Activated CD4-positive, alpha-beta T cell treated with anti-CD3 and anti-CD28 coated beads, Interleukin-2, amount 10 ng/mL, durations not matched to agents 7 days and 5 days (primary cell): ENCODE measurements at regions not wholly inside any gene's neighbourhood (a gene's known extent, or its start where the extent isn't known, plus 50 kb on each side); places are given as distances from the start of the nearest gene placed in this dataset.
A peak's percentile ranks its signal among the peaks of the same experiment; 100 is the strongest.
"Not testable (repeated sequence)": the region's sequence is repeated elsewhere in the genome, so short reads cannot be mapped to it uniquely, and the experiment has no call there.

Experiments used
- CTCF ChIA-PET: fragments of 350-600 bp; sonication (Branson Sonifier 250); formaldehyde crosslinking; loops from one replicate; lab custom pipeline; 2021; ENCODE audit warnings: antibody characterized with exemption; lab: Charles Lee
- POLR2A ChIA-PET: fragments of 350-600 bp; sonication (Branson Sonifier 250); formaldehyde crosslinking; loops from one replicate; lab custom pipeline; 2021; ENCODE audit warnings: antibody characterized with exemption; lab: Charles Lee
- DNase-seq: peaks from one replicate; pipeline ENCODE4 v3.0.0-alpha.2; 2020
- H3K27ac Mint-ChIP-seq: one replicate; pipeline ENCODE4 v1.8.0; 2021; ENCODE audit warnings: mild to moderate bottlenecking, moderate library complexity, mixed read lengths
- H3K27me3 Mint-ChIP-seq: one replicate; pipeline ENCODE4 v1.8.0; 2021; ENCODE audit warnings: mixed read lengths
- H3K36me3 Mint-ChIP-seq: one replicate; pipeline ENCODE4 v1.8.0; 2021; ENCODE audit warnings: low read depth, mixed read lengths
- H3K4me1 Mint-ChIP-seq: one replicate; pipeline ENCODE4 v1.8.0; 2021; ENCODE audit warnings: mixed read lengths
- H3K4me3 Mint-ChIP-seq: one replicate; pipeline ENCODE4 v1.8.0; 2021; ENCODE audit warnings: mild to moderate bottlenecking, moderate library complexity, mixed read lengths
- H3K9me3 Mint-ChIP-seq: one replicate; pipeline ENCODE4 v1.8.0; 2021; ENCODE audit warnings: mixed read lengths

- Mint-ChIP-seq H3K4me1 (no peaks in the 10 kb centered on the region), H3K36me3 (no peaks in the 10 kb centered on the region), H3K27me3 (no peaks in the 10 kb centered on the region), H3K27ac (no peak overlapping the region), H3K9me3 (no peaks in the 10 kb centered on the region), H3K4me3 (no peak overlapping the region)
- DNase-seq: no peak
- CTCF ChIA-PET: no interaction called here
- POLR2A ChIA-PET: no interaction called here
Measured at GRCh38 chr4:81589262-81589661, 117.6 kb upstream of the RASGEF1B start.

DNA sequence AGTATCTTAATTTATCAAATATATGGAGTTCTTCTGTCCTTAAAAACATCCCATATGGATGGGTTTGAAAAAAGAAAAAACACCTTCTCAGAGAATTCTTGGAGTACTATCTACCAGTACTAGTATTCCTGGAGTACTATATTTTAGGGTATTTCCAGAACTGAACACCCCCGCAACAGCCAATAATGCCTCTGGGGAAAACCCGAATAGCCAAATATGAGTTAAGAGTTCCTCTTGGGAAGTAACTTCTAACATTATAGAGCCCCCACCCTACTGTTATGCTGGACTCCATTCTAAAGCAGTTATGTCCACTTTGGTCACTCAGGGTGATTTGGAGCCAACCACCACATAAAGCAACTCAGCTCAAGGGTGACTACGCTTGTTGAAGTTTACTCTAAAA lies 115.0 kb upstream of the RASGEF1B start:
- no peaks in the 10 kb centered on the region for H3K9me3 Mint-ChIP-seq
- no peaks in the 10 kb centered on the region for H3K27me3 Mint-ChIP-seq
- no peak for DNase-seq
- no peaks in the 10 kb centered on the region for H3K36me3 Mint-ChIP-seq
- H3K27ac Mint-ChIP-seq: no peak overlapping the region
- CTCF ChIA-PET: interaction anchor here (0.9 kb wide), 1 partner anchor 13 kb away, joined by 3 read pairs; no protein-coding TSS in a partner anchor
- no peak overlapping the region for H3K4me3 Mint-ChIP-seq
- H3K4me1 Mint-ChIP-seq: no peaks in the 10 kb centered on the region
- POLR2A ChIA-PET: no interaction called here

DNA sequence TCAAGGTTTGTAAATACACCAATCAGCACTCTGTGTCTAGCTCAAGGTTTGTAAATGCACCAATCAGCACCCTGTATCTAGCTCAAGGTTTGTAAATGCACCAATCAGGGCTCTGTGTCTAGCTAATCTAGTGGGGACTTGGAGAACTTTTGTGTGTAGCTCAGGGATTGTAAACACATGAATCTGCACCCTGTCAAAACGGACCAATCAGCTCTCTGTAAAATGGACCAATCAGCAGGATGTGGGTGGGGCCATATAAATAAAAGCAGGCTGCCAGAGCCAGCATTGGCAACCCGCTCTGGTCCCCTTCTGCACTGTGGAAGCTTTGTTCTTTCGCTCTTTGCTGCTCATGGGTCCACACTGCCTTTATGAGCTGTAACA lies 109.3 kb upstream of the RASGEF1B start:
- CTCF ChIA-PET: interaction anchor here (0.8 kb wide), 1 partner anchor 16 kb away, joined by 3 read pairs; no protein-coding TSS in a partner anchor
- H3K27me3 Mint-ChIP-seq, POLR2A ChIA-PET, H3K4me3 Mint-ChIP-seq, DNase-seq, H3K9me3 Mint-ChIP-seq, H3K27ac Mint-ChIP-seq, H3K36me3 Mint-ChIP-seq, H3K4me1 Mint-ChIP-seq: not testable (repeated sequence)

GRCh38 chr4:81580346-81580993 lies 108.8 kb upstream of the RASGEF1B start:
- ChIA-PET CTCF (interaction anchor here (0.8 kb wide), 1 partner anchor 16 kb away, joined by 3 read pairs; no protein-coding TSS in a partner anchor), POLR2A (no interaction called here)
- H3K4me3 Mint-ChIP-seq: no peak overlapping the region
- DNase-seq: no peak
- peaks cover 2% of the 10 kb centered on the region for H3K27me3 Mint-ChIP-seq
- H3K4me1 Mint-ChIP-seq: no peaks in the 10 kb centered on the region
- H3K27ac Mint-ChIP-seq: no peak overlapping the region
- no peaks in the 10 kb centered on the region for H3K9me3 Mint-ChIP-seq
- H3K36me3 Mint-ChIP-seq: no peaks in the 10 kb centered on the region

DNA sequence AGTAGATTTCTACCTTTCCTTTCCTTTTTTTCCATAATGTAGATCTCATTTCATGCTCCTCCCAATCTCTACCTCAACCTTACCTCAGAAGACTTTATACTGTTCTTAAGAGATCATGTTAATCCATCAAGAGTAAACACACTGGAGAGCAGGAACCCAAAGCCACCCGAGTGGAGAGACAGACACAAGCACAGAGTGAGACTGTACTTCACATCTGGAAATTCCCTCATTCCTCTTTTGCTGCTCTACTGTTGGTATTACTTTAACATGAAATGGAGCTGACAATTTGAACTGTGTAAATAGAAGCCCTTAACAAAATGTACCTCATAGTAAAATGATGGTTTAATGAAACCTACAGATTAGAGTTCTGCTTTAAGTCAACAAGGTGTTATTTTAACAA lies 105.7 kb upstream of the RASGEF1B start:
- Mint-ChIP-seq H3K27me3 (peaks cover 2% of the 10 kb centered on the region), H3K4me1 (no peaks in the 10 kb centered on the region), H3K36me3 (no peaks in the 10 kb centered on the region), H3K27ac (no peak overlapping the region), H3K4me3 (no peak overlapping the region), H3K9me3 (no peaks in the 10 kb centered on the region)
- POLR2A ChIA-PET: no interaction called here
- no peak for DNase-seq
- CTCF ChIA-PET: interaction anchor here (1.0 to 1.4 kb wide), 2 partner anchors 36 to 56 kb away, joined by 3 read pairs; no protein-coding TSS in a partner anchor

GRCh38 chr4:81574991-81575390 lies 103.3 kb upstream of the RASGEF1B start:
- POLR2A ChIA-PET: no interaction called here
- H3K27me3 Mint-ChIP-seq: peaks cover 2% of the 10 kb centered on the region
- no peaks in the 10 kb centered on the region for H3K9me3 Mint-ChIP-seq
- H3K4me3 Mint-ChIP-seq: no peak overlapping the region
- DNase-seq: no peak
- no peaks in the 10 kb centered on the region for H3K36me3 Mint-ChIP-seq
- CTCF ChIA-PET: interaction anchor here (1.2 kb wide), 1 partner anchor 13 kb away, joined by 4 read pairs; no protein-coding TSS in a partner anchor
- H3K27ac Mint-ChIP-seq: no peak overlapping the region
- H3K4me1 Mint-ChIP-seq: no peaks in the 10 kb centered on the region

DNA sequence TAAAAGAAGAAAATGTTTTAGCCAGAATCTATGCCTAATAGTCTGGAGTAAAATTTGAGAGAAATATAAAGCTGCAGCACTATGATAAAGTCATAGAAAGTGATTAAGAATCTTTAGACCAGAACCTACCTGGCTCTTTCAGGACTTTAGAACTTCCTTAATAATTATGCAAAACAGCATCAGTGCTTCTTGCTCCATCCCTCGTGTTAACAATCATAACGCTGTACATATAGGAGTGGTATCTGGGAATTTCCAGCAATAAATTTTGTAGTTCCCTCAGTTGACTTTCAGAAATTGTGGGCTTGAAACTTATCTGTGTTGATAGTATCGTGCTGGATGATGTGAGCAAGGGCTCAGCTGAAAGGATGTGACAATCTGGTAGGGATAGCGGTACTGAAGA lies 102.1 kb upstream of the RASGEF1B start:
- ChIA-PET CTCF (no interaction called here), POLR2A (no interaction called here)

GRCh38 chr4:81572402-81572801 lies 100.7 kb upstream of the RASGEF1B start:
- no peak overlapping the region for H3K27ac Mint-ChIP-seq
- no peak for DNase-seq
- H3K4me1 Mint-ChIP-seq: no peaks in the 10 kb centered on the region
- H3K27me3 Mint-ChIP-seq: peaks cover 2% of the 10 kb centered on the region
- POLR2A ChIA-PET: no interaction called here
- no peaks in the 10 kb centered on the region for H3K9me3 Mint-ChIP-seq
- no peaks in the 10 kb centered on the region for H3K36me3 Mint-ChIP-seq
- CTCF ChIA-PET: interaction anchor here (1.1 kb wide), 1 partner anchor 9 kb away, joined by 3 read pairs; no protein-coding TSS in a partner anchor
- H3K4me3 Mint-ChIP-seq: no peak overlapping the region

More for the DNA sequence above, 102.1 kb upstream of the RASGEF1B start:
- no peaks in the 10 kb centered on the region for H3K36me3 Mint-ChIP-seq
- no peaks in the 10 kb centered on the region for H3K4me1 Mint-ChIP-seq
- H3K4me3 Mint-ChIP-seq: no peak overlapping the region
- H3K9me3 Mint-ChIP-seq: no peaks in the 10 kb centered on the region
- DNase-seq: no peak
- peaks cover 2% of the 10 kb centered on the region for H3K27me3 Mint-ChIP-seq
- H3K27ac Mint-ChIP-seq: no peak overlapping the region

DNA sequence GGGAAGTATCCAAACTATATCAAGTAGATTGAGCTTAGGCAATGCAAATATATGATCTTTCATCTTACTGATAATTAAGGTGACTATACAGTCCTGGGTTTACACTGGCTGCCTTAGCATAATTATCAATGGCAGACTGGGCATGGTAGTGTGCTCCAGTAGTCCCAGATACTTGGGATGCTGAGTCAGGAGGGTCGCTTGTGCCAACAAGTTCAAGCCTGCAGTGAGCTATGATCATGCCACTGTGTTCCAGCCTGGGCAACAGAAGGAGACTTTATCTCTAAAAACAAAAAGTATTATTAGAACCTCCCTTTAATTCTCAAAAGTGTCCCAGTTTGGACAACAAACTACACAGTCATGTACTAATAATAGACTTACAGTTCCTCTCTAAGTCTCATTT lies 99.4 kb upstream of the RASGEF1B start:
- H3K27ac Mint-ChIP-seq: no peak overlapping the region
- POLR2A ChIA-PET: no interaction called here
- no peaks in the 10 kb centered on the region for H3K27me3 Mint-ChIP-seq

GRCh38 chr4:81566161-81566591 lies 94.5 kb upstream of the RASGEF1B start:
- H3K27ac Mint-ChIP-seq: no peak overlapping the region
- DNase-seq: no peak
- peaks cover 2% of the 10 kb centered on the region for H3K9me3 Mint-ChIP-seq
- peaks cover 13% of the 10 kb centered on the region for H3K4me1 Mint-ChIP-seq
- ChIA-PET CTCF (no interaction called here), POLR2A (no interaction called here)
- no peaks in the 10 kb centered on the region for H3K36me3 Mint-ChIP-seq
- no peaks in the 10 kb centered on the region for H3K27me3 Mint-ChIP-seq
- H3K4me3 Mint-ChIP-seq: no peak overlapping the region

More for the DNA sequence above, 99.4 kb upstream of the RASGEF1B start:
- DNase-seq: no peak
- Mint-ChIP-seq H3K36me3 (no peaks in the 10 kb centered on the region), H3K4me3 (no peak overlapping the region), H3K9me3 (no peaks in the 10 kb centered on the region), H3K4me1 (no peaks in the 10 kb centered on the region)
- CTCF ChIA-PET: interaction anchor here (1.3 kb wide), 1 partner anchor 23 kb away, joined by 3 read pairs; no protein-coding TSS in a partner anchor

- Mint-ChIP-seq H3K4me1 (peaks cover 13% of the 10 kb centered on the region), H3K4me3 (no peak overlapping the region), H3K27me3 (no peaks in the 10 kb centered on the region), H3K27ac (no peak overlapping the region), H3K9me3 (peaks cover 2% of the 10 kb centered on the region), H3K36me3 (no peaks in the 10 kb centered on the region)
- CTCF ChIA-PET: interaction anchor here (0.5 kb wide), 1 partner anchor 16 kb away, joined by 3 read pairs; no protein-coding TSS in a partner anchor
- DNase-seq: no peak
- POLR2A ChIA-PET: no interaction called here
Measured at GRCh38 chr4:81565142-81565870, 93.6 kb upstream of the RASGEF1B start.

DNA sequence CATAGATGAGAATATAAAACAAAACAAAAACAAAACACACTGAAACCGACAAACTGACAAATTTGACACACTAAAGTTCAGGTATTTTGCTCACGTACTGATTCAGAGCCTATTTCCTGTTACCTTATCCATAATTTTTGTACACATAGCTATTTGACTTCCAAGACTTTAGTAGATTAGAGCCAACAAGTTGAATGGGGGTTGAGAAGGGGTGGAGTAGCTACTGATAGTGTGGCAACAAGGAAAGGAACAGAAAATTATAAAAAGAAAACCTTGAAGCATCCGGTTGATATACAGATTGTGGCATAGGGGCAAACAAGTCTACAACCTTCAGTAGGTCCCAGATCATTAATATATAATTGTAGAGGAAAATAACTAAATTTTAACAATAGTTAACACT lies 92.3 kb upstream of the RASGEF1B start:
- H3K27me3 Mint-ChIP-seq: no peaks in the 10 kb centered on the region
- H3K9me3 Mint-ChIP-seq: peaks cover 2% of the 10 kb centered on the region
- no peak for DNase-seq
- CTCF ChIA-PET: interaction anchor here (0.6 to 1.3 kb wide), 3 partner anchors 92 to 269 kb away, joined by 3 to 4 read pairs (median 3); partner anchors contain the start of gene RASGEF1B
- H3K4me1 Mint-ChIP-seq: peaks cover 14% of the 10 kb centered on the region
- no peak overlapping the region for H3K4me3 Mint-ChIP-seq
- POLR2A ChIA-PET: no interaction called here
- H3K36me3 Mint-ChIP-seq: no peaks in the 10 kb centered on the region
- no peak overlapping the region for H3K27ac Mint-ChIP-seq

GRCh38 chr4:81562093-81562492 lies 90.4 kb upstream of the RASGEF1B start:
- no peak for DNase-seq
- Mint-ChIP-seq H3K9me3 (peaks cover 2% of the 10 kb centered on the region), H3K36me3 (no peaks in the 10 kb centered on the region), H3K27me3 (no peaks in the 10 kb centered on the region), H3K4me1 (peaks cover 16% of the 10 kb centered on the region), H3K27ac (peak overlapping the region; percentile 22), H3K4me3 (no peak overlapping the region)
- ChIA-PET POLR2A (no interaction called here), CTCF (interaction anchor here (1.1 to 1.5 kb wide), 2 partner anchors 13 to 95 kb away, joined by 3 to 4 read pairs; no protein-coding TSS in a partner anchor)
